Gastrocnemius medialis (tissue), 4 donors: ENCODE measurements at regions not wholly inside any gene's neighbourhood (a gene's known extent, or its start where the extent isn't known, plus 50 kb on each side); places are given as distances from the start of the nearest gene placed in this dataset.

ENCODE experiments used
- CTCF ChIP-seq, 5 experiments: fragments of 450-650 bp in 3 of 5; fragments of 200-600 bp in 2 of 5; sonication (generic) in 2 of 5; IDR thresholded peaks in 4 of 5; conservative IDR thresholded peaks in 1 of 5; 1 replicate in 4 of 5; 2 replicates in 1 of 5; pipeline ENCODE4 v1.5.1; 2016 to 2019; ENCODE audit warnings: antibody characterized with exemption in 5 of 5, mild to moderate bottlenecking in 3 of 5, moderate library complexity in 3 of 5
- POLR2A ChIP-seq, 2 donors: fragments of 450-650 bp; IDR thresholded peaks; one replicate each; pipeline ENCODE4 v1.6.1; 2017; ENCODE audit warnings: antibody characterized with exemption in 2 of 2, mild to moderate bottlenecking in 2 of 2, moderate library complexity in 2 of 2

DNA sequence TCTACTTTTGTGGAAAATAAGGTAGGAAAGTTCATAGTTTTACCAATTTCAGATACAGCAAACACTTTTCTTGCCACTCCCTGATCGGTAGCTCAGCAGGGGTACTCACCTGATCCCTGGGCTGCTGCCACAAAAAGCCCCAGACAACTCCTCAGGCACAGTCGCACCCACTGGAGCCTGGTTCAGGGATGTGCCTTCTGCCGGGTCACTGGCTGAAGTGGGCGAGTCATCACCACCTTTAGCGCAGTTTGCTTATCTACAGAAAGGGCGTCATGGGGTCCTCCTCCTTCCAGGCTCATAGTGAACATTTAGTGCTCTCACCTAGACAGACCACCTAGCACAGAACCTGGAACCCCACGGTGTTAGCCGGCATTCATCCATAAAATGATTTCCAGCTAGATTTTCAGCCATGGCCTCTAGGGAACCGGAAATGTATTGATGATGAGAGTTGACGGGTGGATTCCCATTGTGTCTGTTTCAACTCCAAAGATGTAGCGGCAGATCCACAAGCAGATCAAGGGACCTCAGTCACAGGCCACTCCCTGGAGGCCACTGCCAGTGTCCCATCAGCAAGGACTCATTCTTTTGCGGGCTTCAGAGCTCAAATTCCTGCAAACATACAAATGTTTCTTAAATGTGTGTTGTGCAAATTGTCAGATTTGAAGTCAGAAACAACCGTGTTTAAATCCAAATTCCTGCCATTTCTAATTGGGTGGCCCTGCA lies 408.4 kb upstream of the SALL3 start:
- TF ChIP-seq CTCF (IDR thresholded peaks at IDR 0.05 in 4 of 5, conservative IDR thresholded peaks at IDR 0.05 in 1 of 5) (no peak), POLR2A (IDR thresholded peaks at IDR 0.05) (no peak)
